Heart left ventricle (tissue), 16 donors: ENCODE measurements at regions not wholly inside any gene's neighbourhood (a gene's known extent, or its start where the extent isn't known, plus 50 kb on each side); places are given as distances from the start of the nearest gene placed in this dataset.

Experiments used
- ATAC-seq, 4 donors: fragments of 200-7000 bp; cut with Tn5 transposase; one replicate each; pipeline ENCODE4 v1.9.1; 2020 to 2022; ENCODE audit warnings: moderate library complexity in 4 of 4, mild to moderate bottlenecking in 3 of 4, moderate number of reproducible peaks in 1 of 4
- DNase-seq, 5 donors: peaks; one replicate each; pipeline ENCODE4 v3.0.0-alpha.2; 2020
- H3K27ac ChIP-seq, 12 donors: fragments of 200-600 bp; sonication (generic) in 4 of 12; one replicate each; pipeline versions ENCODE4 v1.5.0 to v1.8.0; 2016 to 2022; ENCODE audit warnings: mild to moderate bottlenecking in 2 of 12
- H3K27me3 ChIP-seq, 9 donors: fragments of 200-600 bp; sonication (generic) in 2 of 9; one replicate each; pipeline versions ENCODE4 v1.5.1 to v1.8.0; 2016 to 2022; ENCODE audit warnings: mild to moderate bottlenecking in 3 of 9
- H3K36me3 ChIP-seq, 9 donors: fragments of 200-600 bp; sonication (generic) in 2 of 9; one replicate each; pipeline versions ENCODE4 v1.5.0 to v1.8.0; 2018 to 2022; ENCODE audit warnings: mild to moderate bottlenecking in 2 of 9
- H3K4me1 ChIP-seq, 12 donors: fragments of 200-600 bp; sonication (generic) in 4 of 12; one replicate each; pipeline versions ENCODE4 v1.5.0 to v1.8.0; 2016 to 2022; ENCODE audit warnings: mild to moderate bottlenecking in 3 of 12
- H3K4me3 ChIP-seq, 12 donors: fragments of 200-600 bp; sonication (generic) in 4 of 12; one replicate each; pipeline versions ENCODE4 v1.5.0 to v1.8.0; 2017 to 2022; ENCODE audit warnings: mild to moderate bottlenecking in 9 of 12, moderate library complexity in 4 of 12
- H3K9me3 ChIP-seq, 12 donors: fragments of 200-600 bp; sonication (generic) in 4 of 12; one replicate each; pipeline versions ENCODE4 v1.5.0 to v1.8.0; 2016 to 2022; ENCODE audit warnings: mild to moderate bottlenecking in 1 of 12
- POLR2A ChIP-seq, 2 donors: fragments of 450-650 bp; IDR thresholded peaks; one replicate each; pipeline ENCODE4 v1.6.1; 2017; ENCODE audit warnings: antibody characterized with exemption in 2 of 2, mild to moderate bottlenecking in 2 of 2, moderate library complexity in 2 of 2
- WGBS, 4 donors: extraction: QIAGEN DNeasy Blood & Tissue Kit in 2 of 4; methylation state at CpG; one replicate each; pipeline versions ENCODE4 v1.1.5 to v1.1.7; 2013 to 2018; 5-methylcytosine and 5-hydroxymethylcytosine counted together
- intact Hi-C, 10 donors: fragments of 100-400 bp; cut with DNase I; formaldehyde crosslinking; loops; one replicate each; pipeline versions ENCODE4 v1.11.1 to v1.14.2; 2022
- TF ChIP-seq, protein P1 (sequence below), 12 donors: fragments of 200-600 bp; sonication (generic) in 4 of 12; IDR thresholded peaks; one replicate each; pipeline versions ENCODE4 v1.5.0 to v1.8.0; 2018 to 2022; ENCODE audit warnings: antibody characterized with exemption in 12 of 12, mild to moderate bottlenecking in 5 of 12
- donor health status: ischemic (EF 13 %, LVEDD 7.1; RV severe dilation, severe dysfunction).
- donor health status: healthy with polysubstance abuse.
- donor health status: DM: no; HTN: yes; CAD: no.
- donor health status: DM: no; HTN: no; CAD: no.
- donor health status: ischemic (EF 25% LVEDD 6.9; RV normal size, moderate dysfunction).
- donor health status: ischemic (EF 25% LVEDD 5.7; RV mildly dilated, moderate dysfunction).
- donor health status: healthy.
- donor health status: DM: yes; HTN: yes; CAD: no.
- donor health status: ischemic (EF 35%, LVEDD 5.7; RV mildly dilated, moderate dysfunction).
- donor health status: nonischemic (EF 11% LVEDD 7.7; RV severe dilation, severe dysfunction).
- donor health status: DM: yes; HTN: yes; CAD: no.
- donor health status: PGD.
- donor health status: ischemic (EF 29% LVEDD 5.4; RV normal size, mild dysfunction).
- donor health status: nonischemic (EF 23%, LVEDD 6.1; RV moderate dilation, normal function).

GRCh38 chr10:117677890-117678500 lies 135.4 kb downstream of the EMX2 start:
- no peak overlapping the region for H3K27ac ChIP-seq
- no peaks in the 10 kb centered on the region for H3K4me1 ChIP-seq
- 78 to 85% (median 81%) methylated on average over 6 of the region's 6 CpGs for WGBS, 4 donors
- intact Hi-C loops, result no loop called here
- no peak overlapping the region for H3K4me3 ChIP-seq
- TF ChIP-seq, protein P1, sequence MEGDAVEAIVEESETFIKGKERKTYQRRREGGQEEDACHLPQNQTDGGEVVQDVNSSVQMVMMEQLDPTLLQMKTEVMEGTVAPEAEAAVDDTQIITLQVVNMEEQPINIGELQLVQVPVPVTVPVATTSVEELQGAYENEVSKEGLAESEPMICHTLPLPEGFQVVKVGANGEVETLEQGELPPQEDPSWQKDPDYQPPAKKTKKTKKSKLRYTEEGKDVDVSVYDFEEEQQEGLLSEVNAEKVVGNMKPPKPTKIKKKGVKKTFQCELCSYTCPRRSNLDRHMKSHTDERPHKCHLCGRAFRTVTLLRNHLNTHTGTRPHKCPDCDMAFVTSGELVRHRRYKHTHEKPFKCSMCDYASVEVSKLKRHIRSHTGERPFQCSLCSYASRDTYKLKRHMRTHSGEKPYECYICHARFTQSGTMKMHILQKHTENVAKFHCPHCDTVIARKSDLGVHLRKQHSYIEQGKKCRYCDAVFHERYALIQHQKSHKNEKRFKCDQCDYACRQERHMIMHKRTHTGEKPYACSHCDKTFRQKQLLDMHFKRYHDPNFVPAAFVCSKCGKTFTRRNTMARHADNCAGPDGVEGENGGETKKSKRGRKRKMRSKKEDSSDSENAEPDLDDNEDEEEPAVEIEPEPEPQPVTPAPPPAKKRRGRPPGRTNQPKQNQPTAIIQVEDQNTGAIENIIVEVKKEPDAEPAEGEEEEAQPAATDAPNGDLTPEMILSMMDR (IDR thresholded peaks at IDR 0.05), result no peak
- TF ChIP-seq POLR2A (IDR thresholded peaks at IDR 0.05), result no peak
- DNase-seq (no peak), ATAC-seq (no peak)
- H3K9me3 ChIP-seq, result no peaks in the 10 kb centered on the region
- no peaks in the 10 kb centered on the region for H3K36me3 ChIP-seq
- H3K27me3 ChIP-seq, result peaks cover 0 to 18% (median 2%) of the 10 kb centered on the region in 9 donors

DNA sequence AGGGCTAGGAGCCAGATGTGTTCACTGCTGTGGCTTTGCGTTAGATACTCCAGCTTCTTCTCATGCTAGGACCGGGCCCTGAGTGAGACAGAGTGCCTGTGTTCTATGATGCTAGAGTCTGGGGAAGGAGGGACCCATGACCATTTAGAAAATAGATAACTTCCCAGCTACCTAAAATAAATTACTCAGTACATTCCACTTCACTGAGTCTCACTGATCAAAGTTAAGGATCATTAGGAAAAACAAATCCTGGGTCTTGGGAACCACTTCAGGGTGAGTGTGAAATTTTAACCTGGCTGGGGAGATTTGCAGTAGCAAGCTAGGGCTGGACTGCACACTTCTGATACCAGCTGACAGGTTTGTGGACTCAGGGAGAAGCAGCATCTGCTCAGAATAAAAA lies 138.1 kb downstream of the EMX2 start:
- ATAC-seq, result no peak
- H3K4me3 ChIP-seq, result no peak overlapping the region
- intact Hi-C loops, result no loop called here

GRCh38 chr10:117681104-117681503 lies 138.6 kb downstream of the EMX2 start:
- Histone ChIP-seq H3K27ac (no peak overlapping the region), H3K9me3 (no peaks in the 10 kb centered on the region), H3K4me1 (peaks cover 0 to 5% (median 0%) of the 10 kb centered on the region in 12 donors), H3K36me3 (no peaks in the 10 kb centered on the region), H3K4me3 (no peak overlapping the region), H3K27me3 (peaks cover 0 to 21% (median 4%) of the 10 kb centered on the region in 9 donors)
- WGBS, 4 donors, result 78 to 88% (median 82%) methylated on average over 3 of the region's 3 CpGs
- intact Hi-C loops, result no loop called here
- ATAC-seq (no peak), DNase-seq (no peak)
- TF ChIP-seq, protein P1 (IDR thresholded peaks at IDR 0.05), result no peak
- TF ChIP-seq POLR2A (IDR thresholded peaks at IDR 0.05), result no peak

More for the DNA sequence above, 138.1 kb downstream of the EMX2 start:
- Histone ChIP-seq H3K27ac (no peak overlapping the region), H3K36me3 (no peaks in the 10 kb centered on the region), H3K9me3 (no peaks in the 10 kb centered on the region), H3K27me3 (peaks cover 0 to 21% (median 6%) of the 10 kb centered on the region in 9 donors), H3K4me1 (peaks cover 0 to 5% (median 0%) of the 10 kb centered on the region in 12 donors)
- DNase-seq, result no peak
- WGBS, 4 donors, result 65 to 81% (median 79%) methylated on average over 2 of the region's 2 CpGs
- TF ChIP-seq, protein P1 (IDR thresholded peaks at IDR 0.05), result no peak
- TF ChIP-seq POLR2A (IDR thresholded peaks at IDR 0.05), result no peak

GRCh38 chr10:117684046-117684610 lies 141.6 kb downstream of the EMX2 start:
- ATAC-seq (no peak), DNase-seq (no peak)
- intact Hi-C loops, result no loop called here

More at GRCh38 chr10:117684046-117684610, 141.6 kb downstream of the EMX2 start:
- Histone ChIP-seq H3K4me1 (peaks cover 0 to 5% (median 0%) of the 10 kb centered on the region in 12 donors), H3K27ac (no peak overlapping the region), H3K4me3 (no peak overlapping the region), H3K27me3 (peaks cover 0 to 32% (median 4%) of the 10 kb centered on the region in 9 donors), H3K36me3 (no peaks in the 10 kb centered on the region), H3K9me3 (no peaks in the 10 kb centered on the region)
- TF ChIP-seq POLR2A (IDR thresholded peaks at IDR 0.05), result no peak
- TF ChIP-seq, protein P1 (IDR thresholded peaks at IDR 0.05), result no peak
- 62 to 68% (median 64%) methylated on average over 24 of the region's 24 CpGs for WGBS, 4 donors
